Hematopoietic multipotent progenitor cell treated with erythropoietin and hydrocortisone succinate and interleukin-3 and kit ligand, for 8 days (in vitro differentiated cells): ENCODE measurements at regions not wholly inside any gene's neighbourhood (a gene's known extent, or its start where the extent isn't known, plus 50 kb on each side); places are given as distances from the start of the nearest gene placed in this dataset.

Experiments used
- DNase-seq: peaks from one replicate; pipeline ENCODE4 v3.0.0-alpha.2; 2015

- DNase-seq: no peak
Observed at GRCh38 chr15:36208868-36209582, 370.4 kb upstream of the CDIN1 start.

GRCh38 chr15:36210426-36210825 is 369.0 kb upstream of the CDIN1 start:
- DNase-seq: no peak

GRCh38 chr15:36218322-36218721 is 361.1 kb upstream of the CDIN1 start:
- DNase-seq: no peak

GRCh38 chr15:36218991-36219390 is 360.4 kb upstream of the CDIN1 start:
- DNase-seq: no peak

- DNase-seq: no peak
Observed at GRCh38 chr15:36221992-36222391, 357.4 kb upstream of the CDIN1 start.

- no peak for DNase-seq
Observed at GRCh38 chr15:36230776-36231175, 348.6 kb upstream of the CDIN1 start.

- DNase-seq: no peak
Observed at GRCh38 chr15:36232491-36232890, 346.9 kb upstream of the CDIN1 start.

- DNase-seq: no peak
Observed at GRCh38 chr15:36234743-36235142, 344.7 kb upstream of the CDIN1 start.

- DNase-seq: no peak
Observed at GRCh38 chr15:36235173-36235572, 344.3 kb upstream of the CDIN1 start.

- no peak for DNase-seq
Observed at GRCh38 chr15:36239509-36239908, 339.9 kb upstream of the CDIN1 start.

GRCh38 chr15:36251450-36251849 is 328.0 kb upstream of the CDIN1 start:
- no peak for DNase-seq

- DNase-seq: no peak
Observed at GRCh38 chr15:36252146-36252711, 327.2 kb upstream of the CDIN1 start.

- DNase-seq: no peak
Observed at GRCh38 chr15:36254426-36254825, 325.0 kb upstream of the CDIN1 start.

GRCh38 chr15:36256404-36256807 is 323.0 kb upstream of the CDIN1 start:
- no peak for DNase-seq

GRCh38 chr15:36263666-36264065 is 315.8 kb upstream of the CDIN1 start:
- no peak for DNase-seq

GRCh38 chr15:36265422-36265821 is 314.0 kb upstream of the CDIN1 start:
- DNase-seq: no peak

GRCh38 chr15:36271048-36271447 is 308.4 kb upstream of the CDIN1 start:
- DNase-seq: no peak

GRCh38 chr15:36275656-36276055 is 303.8 kb upstream of the CDIN1 start:
- DNase-seq: no peak

GRCh38 chr15:36278219-36278618 is 301.2 kb upstream of the CDIN1 start:
- DNase-seq: peak; percentile 3

- no peak for DNase-seq
Observed at GRCh38 chr15:36282821-36283220, 296.6 kb upstream of the CDIN1 start.

- DNase-seq: no peak
Observed at GRCh38 chr15:36284911-36285310, 294.5 kb upstream of the CDIN1 start.

- no peak for DNase-seq
Observed at GRCh38 chr15:36291501-36291900, 287.9 kb upstream of the CDIN1 start.

- DNase-seq: no peak
Observed at GRCh38 chr15:36294359-36294758, 285.1 kb upstream of the CDIN1 start.

- no peak for DNase-seq
Observed at GRCh38 chr15:36301947-36302346, 277.5 kb upstream of the CDIN1 start.

- no peak for DNase-seq
Observed at GRCh38 chr15:36313021-36313420, 266.4 kb upstream of the CDIN1 start.
